GM23338 (cell line): ENCODE measurements at regions not wholly inside any gene's neighbourhood (a gene's known extent, or its start where the extent isn't known, plus 50 kb on each side); places are given as distances from the start of the nearest gene placed in this dataset.

ENCODE experiments used
- ATAC-seq: fragments of 200-7000 bp; cut with Tn5 transposase; 3 replicates; pipeline ENCODE4 v1.9.1; 2020
- DNase-seq: peaks from one replicate; pipeline ENCODE4 v3.0.0-alpha.2; 2015; ENCODE audit warnings: low spot score
- H2AFZ ChIP-seq: fragments of 200-600 bp; sonication (generic); 2 replicates; pipeline ENCODE4 v1.8.0; 2016; ENCODE audit warnings: antibody characterized with exemption, mild to moderate bottlenecking, moderate library complexity
- H3F3A ChIP-seq: fragments of 200-600 bp; sonication (generic); replicated peaks from 2 replicates; pipeline ENCODE4 v1.8.0; 2017; ENCODE audit warnings: antibody characterized with exemption, mixed run types, low read depth
- H3K27ac ChIP-seq: fragments of 200-600 bp; sonication (generic); 2 replicates; pipeline ENCODE4 v1.6.1; 2016; ENCODE audit warnings: low read depth
- H3K27me3 ChIP-seq: fragments of 200-600 bp; sonication (generic); 2 replicates; pipeline ENCODE4 v1.8.0; 2016; ENCODE audit warnings: mild to moderate bottlenecking, mixed run types, moderate library complexity; ENCODE audit not compliant: insufficient read depth
- H3K36me3 ChIP-seq: fragments of 200-600 bp; sonication (generic); 2 replicates; pipeline ENCODE4 v1.8.0; 2016; ENCODE audit warnings: mild to moderate bottlenecking; ENCODE audit not compliant: insufficient read depth
- H3K4me1 ChIP-seq: fragments of 200-600 bp; sonication (generic); 2 replicates; pipeline ENCODE4 v1.8.0; 2016; ENCODE audit warnings: mild to moderate bottlenecking, moderate library complexity; ENCODE audit not compliant: insufficient read depth
- H3K4me2 ChIP-seq: fragments of 200-600 bp; sonication (generic); 2 replicates; pipeline ENCODE4 v1.7.1; 2017; ENCODE audit warnings: mixed run types
- H3K4me3 ChIP-seq: fragments of 200-600 bp; sonication (generic); 2 replicates; pipeline ENCODE4 v1.6.1; 2016; ENCODE audit warnings: mixed run types
- H3K79me2 ChIP-seq: fragments of 200-600 bp; sonication (generic); replicated peaks from 2 replicates; pipeline ENCODE4 v1.8.0; 2017; ENCODE audit warnings: mild to moderate bottlenecking; ENCODE audit not compliant: insufficient read depth
- H3K9me2 ChIP-seq: fragments of 200-600 bp; sonication (generic); 2 replicates; pipeline ENCODE4 v1.8.0; 2017; ENCODE audit not compliant: insufficient read depth
- H4K20me1 ChIP-seq: fragments of 200-600 bp; sonication (generic); replicated peaks from 2 replicates; pipeline ENCODE4 v1.8.0; 2017; ENCODE audit warnings: mild to moderate bottlenecking; ENCODE audit not compliant: insufficient read depth
- H3K27ac Mint-ChIP-seq: 2 replicates; pipeline ENCODE4 v1.8.0; 2020; ENCODE audit warnings: inconsistent platforms, mild to moderate bottlenecking, moderate library complexity, mixed read lengths
- H3K27me3 Mint-ChIP-seq: 3 replicates; pipeline ENCODE4 v1.8.0; 2022; ENCODE audit warnings: low read depth, mild to moderate bottlenecking, moderate library complexity, mixed read lengths, inconsistent platforms; ENCODE audit not compliant: insufficient read depth, poor library complexity
- H3K36me3 Mint-ChIP-seq: 3 replicates; pipeline ENCODE4 v1.8.0; 2021; ENCODE audit warnings: low read depth, mild to moderate bottlenecking, inconsistent platforms, moderate library complexity, mixed read lengths
- H3K4me1 Mint-ChIP-seq: 3 replicates; pipeline ENCODE4 v1.8.0; 2020; ENCODE audit warnings: mild to moderate bottlenecking, inconsistent platforms, mixed read lengths
- H3K4me3 Mint-ChIP-seq: 3 replicates; pipeline ENCODE4 v1.8.0; 2021; ENCODE audit warnings: moderate library complexity, mild to moderate bottlenecking, inconsistent platforms, mixed read lengths
- H3K9me3 Mint-ChIP-seq: 3 replicates; pipeline ENCODE4 v1.8.0; 2020; ENCODE audit warnings: moderate library complexity, mild to moderate bottlenecking, inconsistent platforms, mixed read lengths
- CREB1 ChIP-seq: fragments of 250-450 bp; sonication (Bioruptor Pico); IDR thresholded peaks from 2 replicates; pipeline ENCODE4 v1.5.0; 2020; ENCODE audit warnings: low read depth, mild to moderate bottlenecking, moderate library complexity
- EZH2 ChIP-seq: fragments of 200-600 bp; sonication (generic); IDR thresholded peaks from one replicate; pipeline ENCODE4 v1.8.0; 2017; ENCODE audit warnings: antibody characterized with exemption, mild to moderate bottlenecking, low read depth; ENCODE audit not compliant: unreplicated experiment
- EZH2phosphoT487 ChIP-seq: fragments of 200-600 bp; sonication (generic); IDR thresholded peaks from one replicate; pipeline ENCODE4 v1.8.1; 2018; ENCODE audit warnings: antibody characterized with exemption; ENCODE audit not compliant: unreplicated experiment
- JUNB ChIP-seq: IDR thresholded peaks from one replicate; pipeline ENCODE4 v1.6.1; 2016; ENCODE audit warnings: antibody characterized with exemption; ENCODE audit not compliant: unreplicated experiment
- NANOG ChIP-seq: IDR thresholded peaks from 2 replicates; pipeline ENCODE4 v1.6.1; 2016; ENCODE audit warnings: antibody characterized with exemption, borderline replicate concordance
- POLR2AphosphoS5 ChIP-seq: IDR thresholded peaks from 2 replicates; pipeline ENCODE4 v1.6.1; 2016; ENCODE audit warnings: antibody characterized with exemption, low read depth
- STAT1 ChIP-seq: IDR thresholded peaks from one replicate; pipeline ENCODE4 v1.6.1; 2016; ENCODE audit warnings: antibody characterized with exemption; ENCODE audit not compliant: unreplicated experiment
- ZNF114 ChIP-seq: fragments of 250-450 bp; sonication (Bioruptor Pico); IDR thresholded peaks from 2 replicates; pipeline ENCODE4 v1.5.0; 2020; ENCODE audit warnings: mild to moderate bottlenecking, moderate library complexity
- ZNF331 ChIP-seq: fragments of 250-450 bp; sonication (Bioruptor Pico); IDR thresholded peaks from 2 replicates; pipeline ENCODE4 v1.5.0; 2020; ENCODE audit warnings: low read depth, mild to moderate bottlenecking, moderate library complexity
- TF ChIP-seq, protein P1 (sequence below), 2 experiments: fragments of 200-600 bp in 1 of 2; sonication (generic) in 1 of 2; conservative IDR thresholded peaks; 2 replicates each; pipeline versions ENCODE4 v1.5.1 to v1.6.1; 2016 to 2017; ENCODE audit warnings: antibody characterized with exemption in 2 of 2, low read depth in 2 of 2, mild to moderate bottlenecking in 2 of 2, moderate library complexity in 1 of 2
- TF ChIP-seq, protein P2 (sequence below): fragments of 250-450 bp; sonication (Bioruptor Pico); IDR thresholded peaks from 2 replicates; pipeline ENCODE4 v1.5.0; 2020; ENCODE audit warnings: mild to moderate bottlenecking, moderate library complexity
- TF ChIP-seq, protein P3 (sequence below): IDR thresholded peaks from one replicate; pipeline ENCODE4 v1.6.1; 2018; ENCODE audit warnings: antibody characterized with exemption; ENCODE audit not compliant: unreplicated experiment
- TF ChIP-seq, protein P4 (sequence below): IDR thresholded peaks from 2 replicates; pipeline ENCODE4 v1.6.1; 2016; ENCODE audit warnings: antibody characterized with exemption

DNA sequence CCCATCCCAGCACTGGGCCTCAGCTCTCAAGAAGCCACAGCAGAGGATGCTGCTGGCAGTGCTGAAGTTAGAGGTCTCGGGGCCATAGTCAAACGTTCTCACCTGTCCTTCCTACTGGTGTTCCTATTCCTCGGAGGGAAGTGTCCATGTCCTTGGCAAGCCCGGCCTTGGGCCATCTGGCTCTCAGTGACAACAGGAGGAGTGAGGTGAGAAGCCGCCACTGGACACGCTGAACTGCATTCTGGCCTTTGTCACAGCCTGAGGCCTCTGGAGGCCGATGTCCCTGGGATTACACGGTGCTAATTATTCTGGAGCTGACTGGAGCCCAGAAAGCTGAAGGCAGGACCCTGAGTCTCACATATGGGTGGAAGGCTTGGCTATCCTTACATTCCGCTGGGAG is 92.5 kb downstream of the OLFM1 start:
- TF ChIP-seq ZNF331: no peak
- no peak for TF ChIP-seq POLR2AphosphoS5
- no peak for TF ChIP-seq EZH2phosphoT487
- no peak for TF ChIP-seq EZH2
- no peak for TF ChIP-seq ZNF114
- TF ChIP-seq, protein P1, sequence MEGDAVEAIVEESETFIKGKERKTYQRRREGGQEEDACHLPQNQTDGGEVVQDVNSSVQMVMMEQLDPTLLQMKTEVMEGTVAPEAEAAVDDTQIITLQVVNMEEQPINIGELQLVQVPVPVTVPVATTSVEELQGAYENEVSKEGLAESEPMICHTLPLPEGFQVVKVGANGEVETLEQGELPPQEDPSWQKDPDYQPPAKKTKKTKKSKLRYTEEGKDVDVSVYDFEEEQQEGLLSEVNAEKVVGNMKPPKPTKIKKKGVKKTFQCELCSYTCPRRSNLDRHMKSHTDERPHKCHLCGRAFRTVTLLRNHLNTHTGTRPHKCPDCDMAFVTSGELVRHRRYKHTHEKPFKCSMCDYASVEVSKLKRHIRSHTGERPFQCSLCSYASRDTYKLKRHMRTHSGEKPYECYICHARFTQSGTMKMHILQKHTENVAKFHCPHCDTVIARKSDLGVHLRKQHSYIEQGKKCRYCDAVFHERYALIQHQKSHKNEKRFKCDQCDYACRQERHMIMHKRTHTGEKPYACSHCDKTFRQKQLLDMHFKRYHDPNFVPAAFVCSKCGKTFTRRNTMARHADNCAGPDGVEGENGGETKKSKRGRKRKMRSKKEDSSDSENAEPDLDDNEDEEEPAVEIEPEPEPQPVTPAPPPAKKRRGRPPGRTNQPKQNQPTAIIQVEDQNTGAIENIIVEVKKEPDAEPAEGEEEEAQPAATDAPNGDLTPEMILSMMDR (conservative IDR thresholded peaks at IDR 0.05; ENCODE audit: low read depth in 2 of 2): no peak
- TF ChIP-seq NANOG: no peak
- TF ChIP-seq STAT1: no peak
- TF ChIP-seq, protein P2, sequence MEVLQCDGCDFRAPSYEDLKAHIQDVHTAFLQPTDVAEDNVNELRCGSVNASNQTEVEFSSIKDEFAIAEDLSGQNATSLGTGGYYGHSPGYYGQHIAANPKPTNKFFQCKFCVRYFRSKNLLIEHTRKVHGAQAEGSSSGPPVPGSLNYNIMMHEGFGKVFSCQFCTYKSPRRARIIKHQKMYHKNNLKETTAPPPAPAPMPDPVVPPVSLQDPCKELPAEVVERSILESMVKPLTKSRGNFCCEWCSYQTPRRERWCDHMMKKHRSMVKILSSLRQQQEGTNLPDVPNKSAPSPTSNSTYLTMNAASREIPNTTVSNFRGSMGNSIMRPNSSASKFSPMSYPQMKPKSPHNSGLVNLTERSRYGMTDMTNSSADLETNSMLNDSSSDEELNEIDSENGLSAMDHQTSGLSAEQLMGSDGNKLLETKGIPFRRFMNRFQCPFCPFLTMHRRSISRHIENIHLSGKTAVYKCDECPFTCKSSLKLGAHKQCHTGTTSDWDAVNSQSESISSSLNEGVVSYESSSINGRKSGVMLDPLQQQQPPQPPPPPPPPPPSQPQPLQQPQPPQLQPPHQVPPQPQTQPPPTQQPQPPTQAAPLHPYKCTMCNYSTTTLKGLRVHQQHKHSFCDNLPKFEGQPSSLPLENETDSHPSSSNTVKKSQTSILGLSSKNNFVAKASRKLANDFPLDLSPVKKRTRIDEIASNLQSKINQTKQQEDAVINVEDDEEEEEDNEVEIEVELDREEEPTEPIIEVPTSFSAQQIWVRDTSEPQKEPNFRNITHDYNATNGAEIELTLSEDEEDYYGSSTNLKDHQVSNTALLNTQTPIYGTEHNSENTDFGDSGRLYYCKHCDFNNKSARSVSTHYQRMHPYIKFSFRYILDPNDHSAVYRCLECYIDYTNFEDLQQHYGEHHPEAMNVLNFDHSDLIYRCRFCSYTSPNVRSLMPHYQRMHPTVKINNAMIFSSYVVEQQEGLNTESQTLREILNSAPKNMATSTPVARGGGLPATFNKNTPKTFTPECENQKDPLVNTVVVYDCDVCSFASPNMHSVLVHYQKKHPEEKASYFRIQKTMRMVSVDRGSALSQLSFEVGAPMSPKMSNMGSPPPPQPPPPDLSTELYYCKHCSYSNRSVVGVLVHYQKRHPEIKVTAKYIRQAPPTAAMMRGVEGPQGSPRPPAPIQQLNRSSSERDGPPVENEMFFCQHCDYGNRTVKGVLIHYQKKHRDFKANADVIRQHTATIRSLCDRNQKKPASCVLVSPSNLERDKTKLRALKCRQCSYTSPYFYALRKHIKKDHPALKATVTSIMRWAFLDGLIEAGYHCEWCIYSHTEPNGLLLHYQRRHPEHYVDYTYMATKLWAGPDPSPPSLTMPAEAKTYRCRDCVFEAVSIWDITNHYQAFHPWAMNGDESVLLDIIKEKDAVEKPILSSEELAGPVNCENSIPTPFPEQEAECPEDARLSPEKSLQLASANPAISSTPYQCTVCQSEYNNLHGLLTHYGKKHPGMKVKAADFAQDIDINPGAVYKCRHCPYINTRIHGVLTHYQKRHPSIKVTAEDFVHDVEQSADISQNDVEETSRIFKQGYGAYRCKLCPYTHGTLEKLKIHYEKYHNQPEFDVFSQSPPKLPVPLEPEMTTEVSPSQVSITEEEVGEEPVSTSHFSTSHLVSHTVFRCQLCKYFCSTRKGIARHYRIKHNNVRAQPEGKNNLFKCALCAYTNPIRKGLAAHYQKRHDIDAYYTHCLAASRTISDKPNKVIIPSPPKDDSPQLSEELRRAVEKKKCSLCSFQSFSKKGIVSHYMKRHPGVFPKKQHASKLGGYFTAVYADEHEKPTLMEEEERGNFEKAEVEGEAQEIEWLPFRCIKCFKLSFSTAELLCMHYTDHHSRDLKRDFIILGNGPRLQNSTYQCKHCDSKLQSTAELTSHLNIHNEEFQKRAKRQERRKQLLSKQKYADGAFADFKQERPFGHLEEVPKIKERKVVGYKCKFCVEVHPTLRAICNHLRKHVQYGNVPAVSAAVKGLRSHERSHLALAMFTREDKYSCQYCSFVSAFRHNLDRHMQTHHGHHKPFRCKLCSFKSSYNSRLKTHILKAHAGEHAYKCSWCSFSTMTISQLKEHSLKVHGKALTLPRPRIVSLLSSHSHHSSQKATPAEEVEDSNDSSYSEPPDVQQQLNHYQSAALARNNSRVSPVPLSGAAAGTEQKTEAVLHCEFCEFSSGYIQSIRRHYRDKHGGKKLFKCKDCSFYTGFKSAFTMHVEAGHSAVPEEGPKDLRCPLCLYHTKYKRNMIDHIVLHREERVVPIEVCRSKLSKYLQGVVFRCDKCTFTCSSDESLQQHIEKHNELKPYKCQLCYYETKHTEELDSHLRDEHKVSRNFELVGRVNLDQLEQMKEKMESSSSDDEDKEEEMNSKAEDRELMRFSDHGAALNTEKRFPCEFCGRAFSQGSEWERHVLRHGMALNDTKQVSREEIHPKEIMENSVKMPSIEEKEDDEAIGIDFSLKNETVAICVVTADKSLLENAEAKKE (CRISPR knock-in tag): no peak
- TF ChIP-seq CREB1 (CRISPR knock-in tag): no peak
- TF ChIP-seq JUNB: no peak
- TF ChIP-seq, protein P3, sequence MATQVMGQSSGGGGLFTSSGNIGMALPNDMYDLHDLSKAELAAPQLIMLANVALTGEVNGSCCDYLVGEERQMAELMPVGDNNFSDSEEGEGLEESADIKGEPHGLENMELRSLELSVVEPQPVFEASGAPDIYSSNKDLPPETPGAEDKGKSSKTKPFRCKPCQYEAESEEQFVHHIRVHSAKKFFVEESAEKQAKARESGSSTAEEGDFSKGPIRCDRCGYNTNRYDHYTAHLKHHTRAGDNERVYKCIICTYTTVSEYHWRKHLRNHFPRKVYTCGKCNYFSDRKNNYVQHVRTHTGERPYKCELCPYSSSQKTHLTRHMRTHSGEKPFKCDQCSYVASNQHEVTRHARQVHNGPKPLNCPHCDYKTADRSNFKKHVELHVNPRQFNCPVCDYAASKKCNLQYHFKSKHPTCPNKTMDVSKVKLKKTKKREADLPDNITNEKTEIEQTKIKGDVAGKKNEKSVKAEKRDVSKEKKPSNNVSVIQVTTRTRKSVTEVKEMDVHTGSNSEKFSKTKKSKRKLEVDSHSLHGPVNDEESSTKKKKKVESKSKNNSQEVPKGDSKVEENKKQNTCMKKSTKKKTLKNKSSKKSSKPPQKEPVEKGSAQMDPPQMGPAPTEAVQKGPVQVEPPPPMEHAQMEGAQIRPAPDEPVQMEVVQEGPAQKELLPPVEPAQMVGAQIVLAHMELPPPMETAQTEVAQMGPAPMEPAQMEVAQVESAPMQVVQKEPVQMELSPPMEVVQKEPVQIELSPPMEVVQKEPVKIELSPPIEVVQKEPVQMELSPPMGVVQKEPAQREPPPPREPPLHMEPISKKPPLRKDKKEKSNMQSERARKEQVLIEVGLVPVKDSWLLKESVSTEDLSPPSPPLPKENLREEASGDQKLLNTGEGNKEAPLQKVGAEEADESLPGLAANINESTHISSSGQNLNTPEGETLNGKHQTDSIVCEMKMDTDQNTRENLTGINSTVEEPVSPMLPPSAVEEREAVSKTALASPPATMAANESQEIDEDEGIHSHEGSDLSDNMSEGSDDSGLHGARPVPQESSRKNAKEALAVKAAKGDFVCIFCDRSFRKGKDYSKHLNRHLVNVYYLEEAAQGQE: no peak
- TF ChIP-seq, protein P4, sequence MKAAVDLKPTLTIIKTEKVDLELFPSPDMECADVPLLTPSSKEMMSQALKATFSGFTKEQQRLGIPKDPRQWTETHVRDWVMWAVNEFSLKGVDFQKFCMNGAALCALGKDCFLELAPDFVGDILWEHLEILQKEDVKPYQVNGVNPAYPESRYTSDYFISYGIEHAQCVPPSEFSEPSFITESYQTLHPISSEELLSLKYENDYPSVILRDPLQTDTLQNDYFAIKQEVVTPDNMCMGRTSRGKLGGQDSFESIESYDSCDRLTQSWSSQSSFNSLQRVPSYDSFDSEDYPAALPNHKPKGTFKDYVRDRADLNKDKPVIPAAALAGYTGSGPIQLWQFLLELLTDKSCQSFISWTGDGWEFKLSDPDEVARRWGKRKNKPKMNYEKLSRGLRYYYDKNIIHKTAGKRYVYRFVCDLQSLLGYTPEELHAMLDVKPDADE: no peak
- H3K4me3 ChIP-seq: no peak overlapping the region
- no peaks in the 10 kb centered on the region for H3K27me3 ChIP-seq
- H2AFZ ChIP-seq: no peak overlapping the region
- Mint-ChIP-seq H3K4me1 (no peaks in the 10 kb centered on the region), H3K9me3 (no peaks in the 10 kb centered on the region), H3K27ac (no peak overlapping the region), H3K27me3 (peaks cover 11% of the 10 kb centered on the region), H3K36me3 (no peaks in the 10 kb centered on the region), H3K4me3 (no peak overlapping the region)
- H3K27ac ChIP-seq: no peak overlapping the region
- no peaks in the 10 kb centered on the region for H3K4me1 ChIP-seq
- no peak for ATAC-seq
- H4K20me1 ChIP-seq: no peaks in the 10 kb centered on the region
- H3K9me2 ChIP-seq: no peaks in the 10 kb centered on the region
- H3F3A ChIP-seq: no peaks in the 10 kb centered on the region
- no peaks in the 10 kb centered on the region for H3K36me3 ChIP-seq
- no peaks in the 10 kb centered on the region for H3K79me2 ChIP-seq
- no peak overlapping the region for H3K4me2 ChIP-seq
- no peak for DNase-seq
